A549 (cell line): ENCODE measurements at regions not wholly inside any gene's neighbourhood (a gene's known extent, or its start where the extent isn't known, plus 50 kb on each side); places are given as distances from the start of the nearest gene placed in this dataset.

Source experiments
- ATAC-seq, 2 experiments: fragments of 200-7000 bp in 1 of 2; fragments of >200 bp in 1 of 2; cut with Nextera tagmentation in 1 of 2; cut with Tn5 transposase in 1 of 2; 3 replicates each; pipeline versions ENCODE4 v1.8.0 to v1.9.1; 2018 to 2020; ENCODE audit warnings: mild to moderate bottlenecking in 1 of 2, moderate library complexity in 1 of 2
- CTCF ChIA-PET: fragments of 300-600 bp; sonication (Branson Sonifier 250); formaldehyde crosslinking; extraction: SDS; loops from one replicate; lab custom pipeline; 2021; ENCODE audit warnings: antibody characterized with exemption, inconsistent platforms; lab: Yijun Ruan, JAX
- POLR2A ChIA-PET: fragments of 350-600 bp; formaldehyde crosslinking; extraction: SDS; loops from one replicate; lab custom pipeline; 2021; ENCODE audit warnings: antibody characterized with exemption, inconsistent platforms; lab: Yijun Ruan, JAX
- DNase-seq, 2 experiments: peaks; one replicate each; pipeline versions ENCODE4 v3.0.0 to v3.0.0-alpha.2; 2011 to 2016; ENCODE audit warnings: low read depth in 1 of 2, low spot score in 1 of 2
- FAIRE-seq: peaks from 2 replicates; lab custom pipeline; 2011; peaks lifted over from hg19 to GRCh38; lab: Jason Lieb, UNC
- H3K27ac ChIP-seq, 2 experiments: fragments of >200 bp; sonication (Bioruptor Twin); formaldehyde crosslinking; 3 replicates each; pipeline ENCODE4 v1.5.1; 2016 to 2017
- H3K4me1 ChIP-seq: fragments of >200 bp; sonication (Bioruptor Twin); formaldehyde crosslinking; 3 replicates; pipeline ENCODE4 v1.6.1; 2016
- H3K4me2 ChIP-seq: fragments of >200 bp; sonication (Bioruptor Twin); formaldehyde crosslinking; 3 replicates; pipeline ENCODE4 v1.6.1; 2016
- H3K4me3 ChIP-seq: fragments of >200 bp; sonication (Bioruptor Twin); formaldehyde crosslinking; 3 replicates; pipeline ENCODE4 v1.5.1; 2016
- H3K9me3 ChIP-seq: fragments of >200 bp; sonication (Bioruptor Twin); formaldehyde crosslinking; 3 replicates; pipeline ENCODE4 v1.6.1; 2016
- CBX8 ChIP-seq: fragments of 200-600 bp; sonication (generic); IDR thresholded peaks from 2 replicates; pipeline ENCODE4 v1.6.1; 2016
- CHD2 ChIP-seq: fragments of 150-350 bp; IDR thresholded peaks from 2 replicates; pipeline ENCODE4 v1.6.1; 2014; ENCODE audit warnings: low read length; ENCODE audit not compliant: partially characterized antibody
- CTCF ChIP-seq: fragments of >200 bp; sonication (Bioruptor Twin); formaldehyde crosslinking; IDR thresholded peaks from 3 replicates; pipeline ENCODE4 v1.5.1; 2016
- EHMT2 ChIP-seq: fragments of 200-600 bp; sonication (generic); IDR thresholded peaks from 2 replicates; pipeline ENCODE4 v1.6.1; 2016; ENCODE audit warnings: antibody characterized with exemption, low read depth, mild to moderate bottlenecking, moderate library complexity
- ELK1 ChIP-seq: fragments of 150-350 bp; IDR thresholded peaks from 2 replicates; pipeline ENCODE4 v1.6.1; 2014; ENCODE audit warnings: low read depth, mild to moderate bottlenecking, low read length
- EP300 ChIP-seq, 2 experiments: fragments of >200 bp; sonication (Bioruptor Twin); formaldehyde crosslinking; IDR thresholded peaks; 2 replicates in 1 of 2; 3 replicates in 1 of 2; pipeline ENCODE4 v1.6.1; 2016 to 2017
- ESRRA ChIP-seq: fragments of 150-350 bp; IDR thresholded peaks from 2 replicates; pipeline ENCODE4 v1.6.1; 2014; ENCODE audit warnings: mild to moderate bottlenecking, low read length, borderline replicate concordance
- FOXS1 ChIP-seq: fragments of 250-450 bp; sonication (Bioruptor Pico); IDR thresholded peaks from 2 replicates; pipeline ENCODE4 v1.5.0; 2020; ENCODE audit warnings: mild to moderate bottlenecking, moderate library complexity
- GATA3 ChIP-seq: IDR thresholded peaks from 2 replicates; pipeline ENCODE4 v1.6.1; 2012; ENCODE audit warnings: borderline replicate concordance
- HDAC2 ChIP-seq: fragments of 200-600 bp; sonication (generic); IDR thresholded peaks from 2 replicates; pipeline ENCODE4 v1.6.1; 2016
- HES2 ChIP-seq: fragments of >200 bp; sonication (Bioruptor Twin); formaldehyde crosslinking; IDR thresholded peaks from 2 replicates; pipeline ENCODE4 v1.6.1; 2016
- HEYL ChIP-seq: fragments of 250-450 bp; sonication (Bioruptor Pico); IDR thresholded peaks from 2 replicates; pipeline ENCODE4 v1.8.0; 2021; ENCODE audit warnings: mild to moderate bottlenecking, moderate library complexity
- HMGXB4 ChIP-seq: fragments of 250-450 bp; sonication (Bioruptor Pico); IDR thresholded peaks from 2 replicates; pipeline ENCODE4 v1.5.0; 2021; ENCODE audit warnings: mild to moderate bottlenecking, moderate library complexity, borderline replicate concordance
- HOXA7 ChIP-seq: fragments of 250-450 bp; sonication (Bioruptor Pico); IDR thresholded peaks from 2 replicates; pipeline ENCODE4 v1.5.0; 2020; ENCODE audit warnings: mild to moderate bottlenecking, moderate library complexity
- HOXB13 ChIP-seq: fragments of 250-450 bp; sonication (Bioruptor Pico); IDR thresholded peaks from 2 replicates; pipeline ENCODE4 v1.5.0; 2020; ENCODE audit warnings: low read depth, mild to moderate bottlenecking, moderate library complexity
- HOXB5 ChIP-seq: fragments of 250-450 bp; sonication (Bioruptor Pico); IDR thresholded peaks from 2 replicates; pipeline ENCODE4 v1.5.0; 2020; ENCODE audit warnings: mild to moderate bottlenecking, moderate library complexity
- JUN ChIP-seq, 2 experiments: fragments of >200 bp; sonication (Bioruptor Twin); formaldehyde crosslinking; IDR thresholded peaks; 2 replicates in 1 of 2; 3 replicates in 1 of 2; pipeline ENCODE4 v1.6.1; 2016 to 2017
- MAX ChIP-seq: IDR thresholded peaks from 2 replicates; pipeline ENCODE4 v1.6.1; 2012
- MAZ ChIP-seq: fragments of 150-350 bp; IDR thresholded peaks from 2 replicates; pipeline ENCODE4 v1.6.1; 2014; ENCODE audit warnings: antibody characterized with exemption, low read depth, low read length, borderline replicate concordance
- PBX3 ChIP-seq: IDR thresholded peaks from 2 replicates; pipeline ENCODE4 v1.6.1; 2012
- POLR2A ChIP-seq: IDR thresholded peaks from 2 replicates; pipeline ENCODE4 v1.6.1; 2012; ENCODE audit warnings: mild to moderate bottlenecking, low read length
- POLR2AphosphoS2 ChIP-seq: conservative IDR thresholded peaks from 2 replicates; pipeline ENCODE4 v1.6.1; 2012; ENCODE audit warnings: low read length, improper control_type of control experiment, inconsistent platforms
- RCOR1 ChIP-seq: fragments of 150-350 bp; IDR thresholded peaks from 2 replicates; pipeline ENCODE4 v1.6.1; 2014; ENCODE audit warnings: antibody characterized with exemption, low read length, low read depth
- REST ChIP-seq: fragments of 200-600 bp; sonication (generic); IDR thresholded peaks from 2 replicates; pipeline ENCODE4 v1.6.1; 2016; ENCODE audit warnings: antibody characterized with exemption, mild to moderate bottlenecking, moderate library complexity
- TFCP2L1 ChIP-seq: fragments of 250-450 bp; sonication (Bioruptor Pico); IDR thresholded peaks from 2 replicates; pipeline ENCODE4 v1.5.0; 2021; ENCODE audit warnings: mild to moderate bottlenecking
- WGBS: methylation state at CpG from one replicate; pipeline ENCODE4 v1.1.6; 2017; ENCODE audit errors: missing lambda C conversion rate; 5-methylcytosine and 5-hydroxymethylcytosine counted together

- Histone ChIP-seq H3K4me3 (no peak overlapping the region), H3K27ac (no peak overlapping the region), H3K4me1 (peaks cover 9% of the 10 kb centered on the region; the same call in 2 of the 3 replicates), H3K9me3 (no peaks in the 10 kb centered on the region), H3K4me2 (no peak overlapping the region)
- no peak for ATAC-seq
- CTCF ChIA-PET, result no interaction called here
- DNase-seq, result no peak
- POLR2A ChIA-PET, result no interaction called here
- TF ChIP-seq EHMT2 (no peak), REST (no peak), CBX8 (no peak), MAX (no peak), HMGXB4 (CRISPR knock-in tag) (no peak), CHD2 (no peak), HEYL (CRISPR knock-in tag) (no peak), JUN (IDR thresholded peaks at IDR 0.05) (no peak), EP300 (IDR thresholded peaks at IDR 0.05) (no peak), PBX3 (no peak), ESRRA (no peak), HOXB13 (CRISPR knock-in tag) (no peak)
- no peak for FAIRE-seq
- 27% methylated on average over 2 of the region's 2 CpGs for WGBS
Measured at GRCh38 chr11:106497822-106498221, 420.4 kb downstream of the AASDHPPT start.

GRCh38 chr11:106503901-106504300 lies 426.4 kb downstream of the AASDHPPT start:
- no peak for TF ChIP-seq POLR2AphosphoS2
- no peak for TF ChIP-seq HOXB13 (CRISPR knock-in tag)
- TF ChIP-seq REST, result no peak
- no peak for TF ChIP-seq MAZ
- TF ChIP-seq POLR2A, result no peak
- TF ChIP-seq ELK1, result no peak
- no peak for TF ChIP-seq HOXB5
- TF ChIP-seq HDAC2, result no peak
- no peak for TF ChIP-seq TFCP2L1
- TF ChIP-seq HOXA7 (CRISPR knock-in tag), result no peak
- TF ChIP-seq EP300 (IDR thresholded peaks at IDR 0.05), result no peak
- no peak for TF ChIP-seq GATA3
- no peak for TF ChIP-seq FOXS1 (CRISPR knock-in tag)
- TF ChIP-seq JUN (IDR thresholded peaks at IDR 0.05), result no peak
- no peak for TF ChIP-seq RCOR1
- TF ChIP-seq HES2, result no peak
- TF ChIP-seq CTCF, result no peak
- CTCF ChIA-PET, result no interaction called here
- Histone ChIP-seq H3K9me3 (no peaks in the 10 kb centered on the region), H3K4me1 (no peaks in the 10 kb centered on the region), H3K4me3 (no peak overlapping the region), H3K4me2 (no peak overlapping the region), H3K27ac (no peak overlapping the region)
- FAIRE-seq, result no peak
- DNase-seq, result no peak
- POLR2A ChIA-PET, result no interaction called here
- WGBS, result 50% methylated on average over 1 of the region's 1 CpG
- ATAC-seq, result no peak
